CD4-positive, alpha-beta T cell treated with Interleukin-12 subunit alpha and Interleukin-12 subunit beta, for 1 hour (primary cell): ENCODE measurements at regions not wholly inside any gene's neighbourhood (a gene's known extent, or its start where the extent isn't known, plus 50 kb on each side); places are given as distances from the start of the nearest gene placed in this dataset.
"Not testable (repeated sequence)": the region's sequence is repeated elsewhere in the genome, so short reads cannot be mapped to it uniquely, and the experiment has no call there.

Experiments
- DNase-seq: peaks from one replicate; pipeline ENCODE4 v3.0.0-alpha.2; 2020

DNA sequence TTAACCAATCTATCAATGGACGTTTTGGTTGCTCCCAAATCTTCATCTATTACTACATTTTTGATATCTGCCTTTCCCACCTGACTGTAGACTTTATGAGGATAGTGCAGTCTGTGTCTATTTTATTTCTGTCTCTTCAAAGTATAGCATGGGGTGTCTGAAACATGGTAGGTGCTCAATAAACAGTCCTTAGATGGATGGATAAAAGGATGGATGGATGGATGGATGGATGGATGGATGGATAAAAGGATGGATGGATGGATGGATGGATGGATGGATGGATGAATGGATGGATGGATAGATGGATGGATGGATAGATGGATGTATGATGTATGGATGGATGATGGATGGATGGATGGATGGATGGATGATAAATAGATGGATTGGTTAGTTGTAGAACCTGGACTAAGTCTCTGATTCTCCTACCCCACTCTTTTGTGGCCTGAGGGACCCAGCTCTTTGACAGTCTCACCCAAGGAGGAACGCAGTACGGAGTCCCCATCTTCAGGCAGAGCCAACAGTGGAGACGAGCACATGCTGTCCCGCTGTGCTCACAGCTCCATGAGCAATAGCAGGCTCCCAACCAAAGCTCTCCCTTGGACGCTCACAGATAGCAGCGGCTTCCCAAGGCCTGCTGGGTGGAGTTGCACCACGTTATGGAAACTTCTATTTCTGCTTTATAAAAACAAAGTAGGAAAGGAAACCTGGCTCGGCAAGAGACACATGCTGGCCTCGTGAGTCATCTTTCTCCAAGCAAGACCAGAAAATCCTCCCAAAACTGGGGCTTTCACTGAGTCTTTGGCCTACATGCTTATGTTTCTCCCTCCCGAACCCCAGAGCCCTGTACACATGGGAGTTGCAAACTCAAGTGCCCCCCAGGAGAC lies 448.0 kb downstream of the MIAT start:
- DNase-seq, result no peak

DNA sequence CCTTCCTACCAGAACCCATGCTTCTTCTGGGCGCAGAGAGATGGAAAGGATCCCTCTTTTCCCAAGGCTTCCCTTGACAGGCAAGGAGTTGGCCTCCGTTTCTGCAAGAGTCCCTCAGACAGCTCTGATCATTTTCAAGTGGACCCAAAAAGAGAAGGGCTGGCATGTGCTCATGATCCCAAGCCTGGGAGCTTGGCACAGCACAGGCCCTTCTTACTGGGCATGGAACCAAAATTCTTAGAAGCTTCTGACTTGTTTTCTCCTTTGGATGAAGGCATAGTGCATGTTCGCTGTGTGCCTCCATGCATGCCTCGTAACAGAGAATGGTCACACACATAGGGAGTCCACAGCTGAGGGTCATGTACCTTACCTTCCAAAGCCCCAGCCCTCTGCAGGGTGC lies 449.6 kb downstream of the MIAT start:
- DNase-seq, result no peak

DNA sequence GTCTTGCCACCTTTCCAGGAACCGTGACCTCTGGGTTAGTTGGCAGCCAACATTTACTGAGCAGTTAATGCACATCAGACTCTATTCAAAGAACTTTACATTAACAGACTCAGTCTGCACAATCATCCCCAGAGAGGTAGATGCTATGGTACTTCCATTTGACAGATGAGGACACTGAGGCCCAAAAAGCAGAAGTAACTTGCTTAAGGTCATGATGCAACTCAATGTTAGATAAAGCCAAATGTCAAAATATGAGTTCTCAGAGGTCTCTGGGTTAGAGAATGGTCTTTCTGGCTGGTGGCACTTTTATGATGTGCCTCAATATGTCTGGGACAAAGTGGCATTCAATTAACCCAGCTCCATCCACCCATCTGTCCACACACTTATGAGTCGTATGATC lies 450.0 kb downstream of the MIAT start:
- no peak for DNase-seq

DNA sequence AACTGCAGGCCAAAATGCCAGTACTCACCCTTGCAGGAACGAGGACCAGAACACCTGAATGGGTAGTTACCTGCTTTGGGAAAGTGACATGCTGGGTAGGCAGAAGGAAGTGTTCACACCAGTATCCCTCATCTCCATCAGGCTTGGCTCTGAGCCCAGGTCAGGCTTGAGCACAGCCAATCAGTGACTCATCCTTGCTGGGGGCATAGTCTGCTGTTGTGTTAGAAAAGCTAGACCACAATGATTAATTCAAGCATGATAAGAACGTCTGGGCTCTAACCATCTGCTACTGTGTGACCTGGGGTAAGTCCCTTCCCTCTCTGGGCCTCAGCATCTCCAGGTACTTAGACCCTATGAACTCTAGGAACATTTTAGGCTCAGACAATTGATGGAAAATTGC lies 450.4 kb downstream of the MIAT start:
- DNase-seq, result no peak

DNA sequence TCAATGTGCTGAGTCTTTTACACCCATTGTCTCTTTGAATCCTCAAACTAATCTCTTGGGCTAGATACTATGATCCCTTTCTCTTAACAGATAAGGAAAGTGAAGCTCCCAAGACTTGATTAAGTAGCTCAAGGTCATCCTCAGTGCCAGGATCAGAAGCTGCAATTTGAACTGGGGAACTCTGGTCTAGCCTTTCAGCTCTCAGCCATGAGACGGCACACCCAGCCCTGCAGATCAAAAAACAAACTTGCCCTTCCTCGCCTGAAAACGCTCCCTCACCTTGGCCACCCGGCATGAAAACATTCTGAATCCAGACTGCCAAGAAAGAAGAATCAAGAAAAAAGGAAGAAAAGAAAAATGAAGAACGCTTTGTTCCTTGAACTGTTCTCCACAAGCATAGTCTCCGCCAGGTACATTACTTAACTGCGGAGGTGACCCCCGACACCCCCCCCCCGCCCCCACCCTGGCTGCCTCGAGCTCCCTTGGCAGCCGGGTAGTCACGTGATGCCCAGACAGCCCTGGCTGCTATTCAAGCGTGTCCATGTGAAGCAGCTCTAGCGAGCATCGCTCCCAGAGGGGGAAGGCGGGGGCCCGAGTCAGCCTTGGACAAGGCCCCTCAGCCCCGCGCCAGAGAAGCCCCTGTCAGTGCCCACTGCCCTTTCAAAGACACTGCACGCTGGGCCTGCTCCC lies 451.2 kb downstream of the MIAT start:
- DNase-seq, result no peak

DNA sequence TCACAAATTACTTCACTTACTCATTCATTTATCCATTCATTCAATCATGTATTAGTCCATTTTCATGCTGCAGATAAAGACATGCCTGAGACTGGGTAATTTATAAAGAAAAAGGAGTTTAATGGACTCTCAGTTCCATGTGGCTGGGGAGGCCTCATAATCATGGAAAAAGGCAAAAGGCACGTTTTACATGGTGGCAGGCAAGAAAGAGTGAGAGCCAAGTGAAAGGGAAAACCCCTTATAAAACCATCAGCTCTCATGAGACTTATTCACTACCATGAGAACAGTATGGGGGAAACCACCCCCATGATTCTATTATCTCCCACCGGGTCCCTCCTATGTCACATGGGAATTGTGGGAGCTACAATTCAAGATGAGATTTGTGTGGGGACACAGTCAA lies 452.0 kb downstream of the MIAT start:
- DNase-seq, result not testable (repeated sequence)

DNA sequence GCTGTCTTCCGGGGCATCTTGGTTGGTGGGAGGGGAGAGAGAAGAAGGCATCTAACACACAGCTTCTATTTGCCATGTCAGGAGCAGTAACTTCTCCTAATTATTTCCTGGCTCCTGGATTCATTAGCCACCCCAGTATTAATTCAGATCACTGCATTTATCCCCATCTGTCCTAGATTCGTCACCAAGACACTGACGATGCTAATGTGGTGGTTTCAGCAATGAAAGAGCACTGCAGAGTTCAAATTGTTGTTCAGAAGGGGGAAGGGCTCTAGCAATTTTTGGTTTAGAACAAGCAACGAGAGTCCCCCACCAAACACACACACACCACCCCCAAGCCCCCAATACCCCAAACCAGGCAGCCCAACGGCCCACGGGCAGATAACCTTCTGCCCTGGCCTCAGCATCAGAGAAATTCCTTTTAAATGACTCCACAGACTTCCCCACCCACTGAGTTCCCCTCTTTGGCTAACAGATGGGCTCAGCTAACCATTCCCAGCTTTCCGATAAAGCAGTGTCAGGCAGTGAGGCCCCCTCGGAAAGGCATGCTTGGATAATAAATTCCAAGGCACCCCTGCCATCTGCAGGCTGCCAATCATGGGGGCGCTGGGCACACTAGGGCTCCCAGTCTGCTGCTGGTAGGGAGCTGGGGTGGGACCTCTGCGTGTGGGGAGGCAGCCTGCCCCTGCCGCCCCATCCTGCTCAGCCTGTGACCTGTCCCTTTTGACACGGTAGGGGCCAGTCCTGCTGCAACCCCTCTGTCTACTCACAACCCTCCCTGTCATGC lies 453.5 kb downstream of the MIAT start:
- no peak for DNase-seq

DNA sequence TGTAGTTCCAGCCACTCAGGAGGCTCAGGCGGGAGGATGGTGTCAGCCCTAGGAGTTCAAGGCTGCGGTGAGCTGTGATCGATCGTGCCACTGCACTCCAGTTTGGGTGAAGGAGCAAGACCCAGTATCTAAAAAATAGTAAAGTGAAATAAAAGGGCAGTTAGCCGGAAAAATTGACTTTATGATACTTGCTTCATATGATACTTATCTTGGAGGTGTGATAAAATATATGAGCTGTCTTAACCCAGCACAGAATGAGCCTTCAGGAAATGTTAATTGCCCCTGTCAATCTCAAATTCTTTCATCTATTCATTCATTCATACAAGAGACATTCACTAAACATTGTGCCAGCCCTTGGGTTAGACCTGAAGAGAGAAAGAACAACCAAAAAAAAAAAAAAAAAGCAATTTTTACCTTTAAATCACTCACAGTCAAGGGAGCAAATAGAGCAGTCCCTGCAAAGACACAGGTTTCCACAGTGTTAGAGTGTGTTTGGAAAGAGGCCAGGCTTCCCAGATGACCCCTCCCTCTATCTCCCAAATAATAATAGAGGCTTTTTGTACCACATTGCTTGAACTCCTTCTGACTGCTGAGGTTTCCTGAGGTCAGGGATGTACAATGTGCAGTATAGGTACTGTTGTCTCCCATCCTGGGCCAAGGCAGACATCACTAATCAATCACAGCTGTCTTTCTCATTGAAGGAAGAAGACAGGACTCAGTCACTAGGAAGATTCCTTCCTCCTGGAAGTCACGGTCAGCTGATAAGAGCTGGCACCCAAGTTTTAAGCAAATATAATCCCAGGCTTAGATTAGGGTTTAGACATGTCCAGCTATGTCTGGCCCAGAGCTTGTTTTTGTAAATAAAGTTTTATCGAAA lies 454.6 kb downstream of the MIAT start:
- no peak for DNase-seq

DNA sequence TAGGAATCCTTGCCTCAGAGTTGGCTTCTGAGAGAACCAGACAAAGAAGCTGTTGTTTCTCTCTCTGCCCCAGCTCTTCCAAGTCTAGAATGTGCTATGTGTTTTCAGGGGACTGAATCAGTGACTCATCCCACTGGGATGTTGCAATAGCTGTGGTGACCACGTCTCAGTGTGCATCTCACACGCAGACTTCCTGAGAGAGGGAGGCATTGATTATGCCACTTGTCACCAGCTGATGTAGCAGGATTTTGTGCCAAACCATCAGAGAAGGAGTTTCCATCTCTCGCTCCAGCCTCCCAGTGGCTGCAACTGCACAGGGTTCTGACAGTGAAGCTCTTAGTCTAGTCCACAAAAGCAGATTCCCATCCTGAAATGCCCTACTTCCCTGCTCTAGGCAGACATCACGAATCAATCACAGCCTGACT lies 455.8 kb downstream of the MIAT start:
- DNase-seq, result peak; percentile 5

DNA sequence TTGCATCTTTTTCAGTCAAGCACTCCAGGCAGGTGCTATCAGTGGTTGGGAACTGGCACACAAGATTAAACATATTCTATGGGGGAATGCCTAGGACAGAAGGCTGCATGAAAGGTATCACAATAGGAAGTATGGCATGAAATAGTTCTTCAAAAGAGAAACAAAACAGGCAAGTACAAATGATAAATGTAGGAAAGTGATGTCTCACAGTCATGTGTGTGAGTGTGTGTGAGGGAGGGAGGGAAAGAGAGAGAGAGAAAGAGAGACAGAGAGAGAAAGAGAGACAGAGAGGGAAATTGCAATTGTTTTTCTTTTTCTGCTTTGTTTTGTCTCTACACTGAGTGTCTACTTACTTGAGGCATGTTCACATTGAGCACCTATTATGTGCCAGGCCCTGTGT lies 456.3 kb downstream of the MIAT start:
- no peak for DNase-seq

DNA sequence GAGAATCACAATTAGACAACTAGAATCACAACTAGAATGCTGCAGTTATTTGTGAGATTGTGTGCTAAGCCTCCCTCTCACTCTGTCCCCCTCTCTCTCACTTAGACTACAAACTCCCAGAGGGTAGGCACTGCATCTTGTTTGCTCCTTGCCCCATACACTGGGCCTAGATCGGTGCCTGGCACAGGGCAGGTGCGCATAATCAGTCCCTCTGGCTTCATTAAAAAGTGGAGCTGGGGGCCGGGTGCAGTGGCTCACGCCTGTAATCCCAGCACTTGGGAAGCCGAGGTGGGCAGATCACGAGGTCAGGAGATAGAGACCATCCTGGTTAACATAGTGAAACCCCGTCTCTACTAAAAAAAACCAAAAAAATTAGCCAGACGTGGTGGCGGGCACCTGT lies 456.8 kb downstream of the MIAT start:
- DNase-seq, result no peak

DNA sequence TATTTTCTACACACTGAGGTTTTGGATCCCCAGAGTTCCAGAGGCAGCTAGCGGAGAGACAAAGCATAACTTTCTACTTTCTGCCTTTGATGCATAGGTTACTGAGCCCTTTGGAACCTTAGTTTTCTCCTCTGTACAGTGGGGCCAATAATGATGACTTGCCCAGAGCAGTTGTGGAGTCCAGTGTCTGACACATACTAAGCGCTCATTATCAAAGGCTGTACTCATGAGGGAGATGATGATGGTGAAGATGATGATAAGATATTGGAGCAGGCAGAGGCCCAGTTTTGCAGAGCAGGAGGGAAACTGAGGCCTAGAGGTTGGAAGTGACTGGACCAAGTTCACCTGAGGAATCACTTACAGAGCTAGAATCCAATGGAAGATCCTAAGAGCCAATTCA lies 458.0 kb downstream of the MIAT start:
- no peak for DNase-seq

DNA sequence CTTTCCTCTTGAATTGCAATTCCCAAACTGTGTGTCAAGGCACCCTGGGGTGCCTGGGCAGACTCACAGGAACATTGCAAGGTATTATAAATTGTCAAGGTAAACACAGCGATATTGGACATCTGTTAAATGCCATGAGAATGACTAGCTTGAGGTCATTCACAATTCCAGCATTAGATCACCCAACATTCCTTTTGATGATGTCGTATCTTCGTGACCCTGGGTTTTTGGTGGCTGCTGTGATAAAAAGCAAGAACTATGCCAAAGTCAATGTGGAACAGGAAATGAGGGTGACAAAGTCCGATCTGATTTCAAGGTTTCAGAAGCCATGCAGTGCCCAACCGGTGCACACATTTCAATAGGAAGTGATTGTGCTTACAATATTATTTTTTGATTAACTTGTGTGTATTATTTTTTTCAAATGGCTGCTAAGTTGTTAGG lies 458.4 kb downstream of the MIAT start:
- no peak for DNase-seq

DNA sequence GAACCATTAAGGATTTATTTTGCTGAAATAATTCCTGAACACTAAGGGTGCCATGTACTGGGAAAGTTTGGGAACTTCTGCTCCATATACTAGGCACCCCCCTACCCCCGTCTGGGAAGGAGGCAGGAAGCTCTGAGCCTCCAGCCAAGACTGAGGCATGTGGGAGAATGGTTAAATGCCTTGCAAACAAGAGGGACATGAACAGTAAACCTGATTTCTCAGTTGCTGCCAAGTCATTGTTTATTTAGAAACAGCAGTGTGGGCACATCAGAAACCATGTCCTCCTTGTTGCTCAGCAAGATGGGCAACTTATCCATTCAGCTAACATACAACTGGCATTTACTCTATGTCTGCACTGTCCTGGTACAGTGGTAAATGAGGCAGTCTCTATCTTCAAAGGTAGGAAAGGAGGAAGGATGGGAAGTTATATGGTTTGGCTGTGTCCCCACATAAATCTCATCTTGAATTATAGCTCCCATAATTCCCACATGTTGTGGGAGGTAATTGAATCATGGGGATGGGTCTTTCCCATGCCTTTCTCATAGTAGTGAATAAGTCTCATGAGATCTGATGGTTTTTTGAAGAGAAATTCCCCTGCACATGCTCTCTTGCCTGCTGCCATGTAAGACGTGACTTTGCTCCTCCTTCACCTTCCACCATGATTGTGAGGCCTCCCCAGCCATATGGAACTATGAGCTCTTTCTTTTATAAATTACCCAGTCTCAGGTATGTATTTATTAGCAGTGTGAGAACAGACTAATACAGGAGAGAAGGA lies 459.1 kb downstream of the MIAT start:
- DNase-seq, result no peak

DNA sequence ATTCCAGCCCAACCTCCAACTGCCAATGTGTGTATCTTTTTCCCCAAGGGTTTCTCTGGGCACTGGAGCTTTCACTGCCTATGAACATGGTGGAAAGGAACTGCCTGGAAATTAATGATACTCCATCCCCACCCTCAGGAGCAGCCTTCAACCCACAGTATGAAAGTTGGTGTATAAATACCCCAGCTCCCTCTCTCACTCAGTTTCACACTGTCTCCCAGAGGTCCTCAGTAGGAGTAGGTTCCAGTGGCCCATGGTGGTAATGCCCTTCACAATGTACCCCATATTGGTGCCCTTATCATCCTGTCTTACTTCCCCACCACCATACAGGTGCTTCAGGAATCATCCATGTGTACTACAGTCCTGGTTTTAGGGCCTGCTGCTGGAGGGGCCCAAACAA lies 462.6 kb downstream of the MIAT start:
- DNase-seq, result no peak

DNA sequence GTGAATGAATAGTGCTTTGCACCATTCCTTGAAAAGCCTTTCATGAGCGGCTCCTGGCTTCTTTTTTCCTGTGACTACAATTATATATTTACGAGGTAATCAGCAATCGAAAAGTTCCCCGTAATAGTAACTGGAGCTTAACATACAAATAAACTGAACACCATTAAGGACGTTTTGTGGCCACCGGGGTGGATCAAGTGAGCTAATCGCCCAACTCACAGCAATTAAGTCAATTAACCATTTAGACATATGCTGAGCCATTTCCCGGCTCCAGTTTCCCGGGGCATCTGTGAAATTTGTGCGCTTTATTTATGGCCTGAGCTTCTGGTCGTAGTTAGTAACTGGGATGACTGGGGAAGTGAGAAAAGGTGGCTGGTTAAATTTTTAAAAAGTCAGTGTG lies 465.2 kb downstream of the MIAT start:
- DNase-seq, result no peak

DNA sequence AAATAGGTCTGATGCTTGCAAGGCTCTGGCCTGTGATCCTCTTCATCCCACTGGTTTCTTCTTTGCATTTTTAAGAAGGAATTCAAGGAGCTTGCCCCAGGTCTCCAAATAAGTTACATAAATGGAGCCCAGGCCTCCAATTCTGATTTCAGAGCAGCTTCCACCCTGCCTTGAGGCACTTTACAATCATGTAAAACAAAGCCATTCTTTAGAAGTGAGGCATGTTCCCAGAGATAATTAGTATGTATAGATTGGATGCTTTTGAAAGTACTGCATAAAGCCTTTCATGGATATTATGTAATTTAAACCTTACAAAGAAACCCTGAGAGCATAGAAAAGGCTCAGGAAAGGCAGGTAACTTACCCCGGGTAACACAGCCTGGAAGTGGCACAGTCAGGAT lies 466.5 kb downstream of the MIAT start:
- no peak for DNase-seq

DNA sequence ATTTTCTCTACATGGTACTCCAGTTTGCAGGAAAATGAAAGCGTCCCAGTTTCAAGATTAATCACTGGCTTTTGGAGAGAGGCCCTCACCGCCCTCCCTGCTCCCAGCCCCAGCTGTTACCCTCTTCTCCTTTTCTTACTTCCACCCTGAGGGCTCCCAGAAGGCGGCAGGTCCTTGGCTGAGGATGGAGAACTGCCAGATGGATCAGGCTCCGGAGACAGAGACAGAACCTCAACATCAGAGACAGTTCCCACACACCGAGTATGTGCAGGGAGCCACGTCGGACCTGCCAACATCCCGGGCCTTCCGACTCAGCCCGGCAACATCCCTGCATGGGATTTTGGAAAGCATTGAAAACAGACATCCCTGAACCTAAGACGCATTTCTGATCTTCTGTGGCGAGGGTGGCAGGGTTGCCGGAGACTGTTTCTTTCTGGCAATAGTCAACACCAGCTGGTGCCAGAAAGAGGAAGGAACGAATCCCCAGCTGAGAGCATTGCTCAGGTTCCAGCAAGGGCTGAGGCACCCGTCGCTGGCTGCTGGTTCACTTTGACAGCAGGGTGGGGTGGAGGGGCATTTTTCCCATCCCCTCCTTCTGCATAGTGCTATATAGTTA lies 467.1 kb downstream of the MIAT start:
- no peak for DNase-seq

DNA sequence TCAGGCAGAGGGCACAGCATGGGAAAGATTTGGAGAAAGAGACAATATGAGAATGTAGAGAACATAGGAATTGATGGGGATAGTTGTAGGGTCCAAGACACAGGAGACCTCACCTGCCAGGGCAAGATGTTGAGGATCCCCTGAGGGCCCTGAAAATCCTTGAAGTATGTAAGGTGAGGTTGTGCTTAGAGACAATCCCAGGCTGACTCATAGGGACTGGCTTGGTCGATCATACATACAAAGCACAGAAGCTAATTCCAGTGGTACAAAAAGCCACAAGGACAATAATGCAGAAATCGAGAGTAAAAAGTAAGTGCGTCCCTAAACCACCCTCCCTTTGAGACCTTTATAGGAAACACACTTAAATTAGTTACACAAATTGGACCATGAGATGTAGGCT lies 468.2 kb downstream of the MIAT start:
- DNase-seq, result no peak

DNA sequence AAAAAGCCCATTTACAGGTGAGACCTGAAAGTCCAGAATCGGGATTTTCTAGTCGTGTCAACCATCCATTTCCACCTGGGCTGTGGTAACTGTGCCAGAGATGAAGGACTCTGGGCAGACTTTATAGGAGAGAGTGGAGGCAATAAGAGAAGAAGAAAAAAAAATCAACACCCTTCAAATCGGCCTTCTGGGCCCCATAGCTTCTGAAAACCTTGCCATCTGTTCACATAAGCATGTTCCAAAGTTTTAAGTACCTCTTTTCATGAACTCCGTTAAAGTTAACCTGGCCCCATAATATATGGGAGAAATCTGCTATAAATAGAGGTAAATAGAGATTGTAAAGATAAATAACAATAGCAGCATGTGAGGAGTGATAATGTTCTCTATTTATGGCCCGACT lies 470.5 kb downstream of the MIAT start:
- no peak for DNase-seq

DNA sequence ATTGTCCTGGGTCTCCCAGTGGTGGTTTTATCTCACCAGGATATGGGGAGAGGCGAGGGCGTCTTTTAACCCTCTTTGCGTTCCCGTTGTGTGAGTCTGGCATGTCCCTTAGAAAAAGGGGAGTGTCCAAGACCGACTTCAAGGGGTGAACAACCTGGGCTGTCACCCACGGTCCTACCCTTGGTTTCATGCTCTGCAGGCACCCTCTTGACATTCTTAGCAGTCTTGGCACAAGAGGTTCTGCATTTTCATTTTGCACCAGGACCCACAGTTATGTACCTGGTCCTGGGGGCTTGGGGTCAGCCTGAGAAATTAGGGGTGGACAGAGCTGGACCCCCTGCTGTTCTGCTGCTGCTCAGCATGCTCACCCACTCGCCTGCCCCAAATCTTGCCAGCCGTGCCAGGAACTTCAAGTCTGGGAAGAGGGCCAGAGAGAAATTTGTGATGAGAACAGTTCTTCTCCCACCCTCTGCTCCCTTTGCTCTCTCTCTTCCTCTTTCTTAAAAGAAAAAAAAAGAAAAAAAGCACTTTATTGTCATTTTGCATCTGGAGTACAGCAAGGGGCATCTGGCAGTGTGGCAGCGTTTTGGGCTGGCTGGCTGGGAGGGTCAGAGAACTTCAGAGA lies 471.2 kb downstream of the MIAT start:
- DNase-seq, result no peak
